PFSK-1 (cell line): ENCODE measurements at regions not wholly inside any gene's neighbourhood (a gene's known extent, or its start where the extent isn't known, plus 50 kb on each side); places are given as distances from the start of the nearest gene placed in this dataset.

ENCODE experiments used
- POLR2AphosphoS5 ChIP-seq: IDR thresholded peaks from 2 replicates; pipeline ENCODE4 v1.6.1; 2012; ENCODE audit warnings: low read depth, mild to moderate bottlenecking, control low read depth, low read length, moderate library complexity
- SIN3A ChIP-seq: IDR thresholded peaks from 2 replicates; pipeline ENCODE4 v1.6.1; 2012; ENCODE audit warnings: mild to moderate bottlenecking, low read length, moderate library complexity, borderline replicate concordance; ENCODE audit not compliant: insufficient read depth
- TAF1 ChIP-seq: IDR thresholded peaks from 2 replicates; pipeline ENCODE4 v1.6.1; 2012; ENCODE audit warnings: low read length, control low read depth, borderline replicate concordance; ENCODE audit not compliant: insufficient read depth
- TF ChIP-seq, protein P1 (sequence below), 2 experiments: IDR thresholded peaks; 2 replicates each; pipeline versions ENCODE4 v1.6.1 to v1.8.0; 2011 to 2012; ENCODE audit warnings: low read depth in 2 of 2, low read length in 2 of 2, control low read depth in 1 of 2, inconsistent platforms in 1 of 2, mild to moderate bottlenecking in 1 of 2, moderate library complexity in 1 of 2; ENCODE audit not compliant: insufficient read depth in 1 of 2

DNA sequence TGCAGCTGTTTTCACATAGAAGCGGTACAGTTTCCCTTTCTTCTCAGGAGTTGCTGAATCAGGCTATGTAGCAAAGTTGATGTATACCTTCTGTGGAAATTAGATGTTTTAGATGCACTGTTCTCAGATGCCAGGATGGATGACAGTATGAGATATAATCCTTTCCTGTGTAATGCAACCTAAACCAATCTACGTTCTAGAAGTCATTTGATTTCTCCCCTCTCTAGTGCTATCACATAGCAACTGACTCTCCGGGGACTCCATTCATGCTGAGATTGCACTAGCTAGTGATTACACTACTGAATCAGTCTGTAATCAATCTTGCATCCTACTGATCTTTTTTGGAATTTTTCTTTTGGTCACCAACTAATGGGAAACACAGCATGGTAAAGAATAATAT lies 1881.7 kb downstream of the PCDH7 start:
- TF ChIP-seq SIN3A (no peak), POLR2AphosphoS5 (no peak), TAF1 (no peak)
- TF ChIP-seq, protein P1, sequence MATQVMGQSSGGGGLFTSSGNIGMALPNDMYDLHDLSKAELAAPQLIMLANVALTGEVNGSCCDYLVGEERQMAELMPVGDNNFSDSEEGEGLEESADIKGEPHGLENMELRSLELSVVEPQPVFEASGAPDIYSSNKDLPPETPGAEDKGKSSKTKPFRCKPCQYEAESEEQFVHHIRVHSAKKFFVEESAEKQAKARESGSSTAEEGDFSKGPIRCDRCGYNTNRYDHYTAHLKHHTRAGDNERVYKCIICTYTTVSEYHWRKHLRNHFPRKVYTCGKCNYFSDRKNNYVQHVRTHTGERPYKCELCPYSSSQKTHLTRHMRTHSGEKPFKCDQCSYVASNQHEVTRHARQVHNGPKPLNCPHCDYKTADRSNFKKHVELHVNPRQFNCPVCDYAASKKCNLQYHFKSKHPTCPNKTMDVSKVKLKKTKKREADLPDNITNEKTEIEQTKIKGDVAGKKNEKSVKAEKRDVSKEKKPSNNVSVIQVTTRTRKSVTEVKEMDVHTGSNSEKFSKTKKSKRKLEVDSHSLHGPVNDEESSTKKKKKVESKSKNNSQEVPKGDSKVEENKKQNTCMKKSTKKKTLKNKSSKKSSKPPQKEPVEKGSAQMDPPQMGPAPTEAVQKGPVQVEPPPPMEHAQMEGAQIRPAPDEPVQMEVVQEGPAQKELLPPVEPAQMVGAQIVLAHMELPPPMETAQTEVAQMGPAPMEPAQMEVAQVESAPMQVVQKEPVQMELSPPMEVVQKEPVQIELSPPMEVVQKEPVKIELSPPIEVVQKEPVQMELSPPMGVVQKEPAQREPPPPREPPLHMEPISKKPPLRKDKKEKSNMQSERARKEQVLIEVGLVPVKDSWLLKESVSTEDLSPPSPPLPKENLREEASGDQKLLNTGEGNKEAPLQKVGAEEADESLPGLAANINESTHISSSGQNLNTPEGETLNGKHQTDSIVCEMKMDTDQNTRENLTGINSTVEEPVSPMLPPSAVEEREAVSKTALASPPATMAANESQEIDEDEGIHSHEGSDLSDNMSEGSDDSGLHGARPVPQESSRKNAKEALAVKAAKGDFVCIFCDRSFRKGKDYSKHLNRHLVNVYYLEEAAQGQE (IDR thresholded peaks at IDR 0.05; ENCODE audit: insufficient read depth in 1 of 2, low read depth in 2 of 2, low read length in 2 of 2): no peak
